Trophoblast cell (in vitro differentiated cells and primary cell): ENCODE measurements at regions not wholly inside any gene's neighbourhood (a gene's known extent, or its start where the extent isn't known, plus 50 kb on each side); places are given as distances from the start of the nearest gene placed in this dataset.

Experiments
- DNase-seq, 2 donors: peaks; one replicate each; pipeline ENCODE4 v3.0.0-alpha.2; 2016
- H2AFZ ChIP-seq: 2 replicates; pipeline ENCODE4 v1.6.1; 2013; ENCODE audit warnings: low read length, moderate library complexity, mild to moderate bottlenecking; ENCODE audit not compliant: insufficient read depth, poor library complexity
- H2AK5ac ChIP-seq: 2 replicates; pipeline ENCODE4 v1.6.1; 2013; ENCODE audit warnings: mild to moderate bottlenecking, low read length
- H2BK120ac ChIP-seq: 2 replicates; pipeline ENCODE4 v1.6.1; 2013; ENCODE audit warnings: low read length, mild to moderate bottlenecking, moderate library complexity; ENCODE audit not compliant: insufficient read depth, poor library complexity
- H2BK12ac ChIP-seq: 2 replicates; pipeline ENCODE4 v1.6.1; 2013; ENCODE audit warnings: mild to moderate bottlenecking, low read length, moderate library complexity
- H2BK5ac ChIP-seq: 2 replicates; pipeline ENCODE4 v1.6.1; 2013; ENCODE audit warnings: low read length, low read depth, moderate library complexity, mild to moderate bottlenecking; ENCODE audit not compliant: poor library complexity
- H3K14ac ChIP-seq: 2 replicates; pipeline ENCODE4 v1.6.1; 2013; ENCODE audit warnings: mild to moderate bottlenecking, low read length
- H3K18ac ChIP-seq: 2 replicates; pipeline ENCODE4 v1.6.1; 2013; ENCODE audit warnings: mild to moderate bottlenecking, low read length
- H3K23ac ChIP-seq: 2 replicates; pipeline ENCODE4 v1.6.1; 2013; ENCODE audit warnings: low read length
- H3K27ac ChIP-seq: 2 replicates; pipeline ENCODE4 v1.5.1; 2013; ENCODE audit warnings: low read depth, mild to moderate bottlenecking, inconsistent platforms, low read length, moderate library complexity
- H3K27me3 ChIP-seq: 2 replicates; pipeline ENCODE4 v1.6.1; 2013; ENCODE audit warnings: inconsistent platforms, mild to moderate bottlenecking, low read length, moderate library complexity; ENCODE audit not compliant: insufficient read depth
- H3K36me3 ChIP-seq, 2 experiments: 1 replicate in 1 of 2; 2 replicates in 1 of 2; pipeline ENCODE4 v1.6.1; 2013; ENCODE audit warnings: low read length in 2 of 2, mild to moderate bottlenecking in 2 of 2, moderate library complexity in 1 of 2; ENCODE audit not compliant: insufficient read depth in 2 of 2, control insufficient read depth in 1 of 2
- H3K4ac ChIP-seq: 2 replicates; pipeline ENCODE4 v1.6.1; 2013; ENCODE audit warnings: low read depth, mild to moderate bottlenecking, low read length, moderate library complexity
- H3K4me1 ChIP-seq, 2 experiments: 1 replicate in 1 of 2; 2 replicates in 1 of 2; pipeline ENCODE4 v1.6.1; 2013; ENCODE audit warnings: low read length in 2 of 2, mild to moderate bottlenecking in 2 of 2, moderate library complexity in 1 of 2; ENCODE audit not compliant: insufficient read depth in 2 of 2, control insufficient read depth in 1 of 2
- H3K4me2 ChIP-seq: 2 replicates; pipeline ENCODE4 v1.6.1; 2013; ENCODE audit warnings: inconsistent platforms, mild to moderate bottlenecking, low read length, moderate library complexity
- H3K4me3 ChIP-seq: 2 replicates; pipeline ENCODE4 v1.5.1; 2013; ENCODE audit warnings: mild to moderate bottlenecking, low read depth, low read length, inconsistent platforms
- H3K79me1 ChIP-seq: one replicate; pipeline ENCODE4 v1.6.1; 2013; ENCODE audit warnings: low read length
- H3K79me2 ChIP-seq: 2 replicates; pipeline ENCODE4 v1.6.1; 2013; ENCODE audit warnings: low read length, mild to moderate bottlenecking; ENCODE audit not compliant: control insufficient read depth, insufficient read depth, poor library complexity
- H3K9ac ChIP-seq: 2 replicates; pipeline ENCODE4 v1.6.1; 2013; ENCODE audit warnings: mild to moderate bottlenecking, low read length
- H3K9me3 ChIP-seq: 2 replicates; pipeline ENCODE4 v1.6.1; 2013; ENCODE audit warnings: low read depth, mild to moderate bottlenecking, control low read depth, inconsistent platforms, low read length; ENCODE audit not compliant: insufficient read depth
- H4K12ac ChIP-seq: 2 replicates; pipeline ENCODE4 v1.6.1; 2013; ENCODE audit warnings: low read depth, mild to moderate bottlenecking, low read length, moderate library complexity
- H4K8ac ChIP-seq: 2 replicates; pipeline ENCODE4 v1.6.1; 2013; ENCODE audit warnings: low read depth, mild to moderate bottlenecking, low read length, moderate library complexity
- H4K91ac ChIP-seq: one replicate; pipeline ENCODE4 v1.6.1; 2013; ENCODE audit warnings: low read depth, mild to moderate bottlenecking, low read length, moderate library complexity
- WGBS: extraction: QIAGEN DNeasy Blood & Tissue Kit; methylation state at CpG from one replicate; pipeline ENCODE4 v1.1.7; 2013; ENCODE audit warnings: missing lambda C conversion rate; ENCODE audit not compliant: insufficient read length, insufficient coverage; ENCODE audit errors: extremely low coverage; 5-methylcytosine and 5-hydroxymethylcytosine counted together

- Histone ChIP-seq H2BK120ac (no peak overlapping the region), H3K9me3 (no peaks in the 10 kb centered on the region), H3K36me3 (no peaks in the 10 kb centered on the region), H3K18ac (no peak overlapping the region), H3K27ac (no peak overlapping the region), H4K12ac (no peak overlapping the region), H3K4me1 (no peaks in the 10 kb centered on the region), H2AFZ (no peak overlapping the region), H3K4me2 (no peak overlapping the region), H3K79me2 (no peaks in the 10 kb centered on the region), H3K23ac (no peak overlapping the region), H4K8ac (no peak overlapping the region), H3K14ac (no peak overlapping the region), H3K4me3 (no peak overlapping the region), H3K4ac (no peak overlapping the region), H2BK5ac (no peak overlapping the region), H4K91ac (no peak overlapping the region), H3K9ac (no peak overlapping the region), H2AK5ac (no peak overlapping the region), H3K79me1 (no peaks in the 10 kb centered on the region), H3K27me3 (no peaks in the 10 kb centered on the region), H2BK12ac (no peak overlapping the region)
- WGBS = no CpG with 5 or more reads among the region's 4 CpGs
- DNase-seq = no peak
Measured at GRCh38 chr22:22358152-22358551, 113.6 kb downstream of the VPREB1 start.

DNA sequence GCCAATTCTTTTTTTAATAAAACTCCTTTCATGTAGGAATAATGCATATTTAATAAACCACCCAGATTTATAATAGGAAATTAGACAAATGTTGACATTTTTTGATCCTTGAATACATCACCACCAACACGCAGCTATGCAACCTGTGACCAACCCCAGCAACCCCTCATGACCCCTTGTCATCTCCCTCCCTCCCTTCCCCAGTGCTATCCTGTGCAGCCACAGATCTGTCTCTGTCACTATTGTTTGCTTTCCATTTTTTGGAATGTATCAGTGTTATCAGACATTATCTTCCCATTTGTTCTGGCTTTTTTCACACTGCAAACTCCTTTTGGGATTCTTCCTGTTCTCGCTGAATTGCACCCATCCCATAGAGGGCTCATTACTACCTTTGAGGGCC is 114.1 kb downstream of the VPREB1 start:
- H3K36me3 ChIP-seq = no peaks in the 10 kb centered on the region
- no peak overlapping the region for H2AFZ ChIP-seq
- no peak overlapping the region for H3K9ac ChIP-seq
- no peak overlapping the region for H2BK12ac ChIP-seq
- H3K23ac ChIP-seq = no peak overlapping the region
- H3K79me2 ChIP-seq = no peaks in the 10 kb centered on the region
- no CpG with 5 or more reads among the region's 2 CpGs for WGBS
- no peak overlapping the region for H2AK5ac ChIP-seq
- no peak overlapping the region for H2BK120ac ChIP-seq
- H3K4me1 ChIP-seq = no peaks in the 10 kb centered on the region
- H3K14ac ChIP-seq = no peak overlapping the region
- no peak overlapping the region for H4K91ac ChIP-seq
- H3K4me3 ChIP-seq = no peak overlapping the region
- DNase-seq = no peak
- H2BK5ac ChIP-seq = no peak overlapping the region
- no peak overlapping the region for H3K27ac ChIP-seq
- no peak overlapping the region for H3K4me2 ChIP-seq
- no peak overlapping the region for H3K4ac ChIP-seq
- H3K27me3 ChIP-seq = no peaks in the 10 kb centered on the region
- H3K79me1 ChIP-seq = no peaks in the 10 kb centered on the region
- no peaks in the 10 kb centered on the region for H3K9me3 ChIP-seq
- H3K18ac ChIP-seq = no peak overlapping the region
- H4K8ac ChIP-seq = no peak overlapping the region
- no peak overlapping the region for H4K12ac ChIP-seq

DNA sequence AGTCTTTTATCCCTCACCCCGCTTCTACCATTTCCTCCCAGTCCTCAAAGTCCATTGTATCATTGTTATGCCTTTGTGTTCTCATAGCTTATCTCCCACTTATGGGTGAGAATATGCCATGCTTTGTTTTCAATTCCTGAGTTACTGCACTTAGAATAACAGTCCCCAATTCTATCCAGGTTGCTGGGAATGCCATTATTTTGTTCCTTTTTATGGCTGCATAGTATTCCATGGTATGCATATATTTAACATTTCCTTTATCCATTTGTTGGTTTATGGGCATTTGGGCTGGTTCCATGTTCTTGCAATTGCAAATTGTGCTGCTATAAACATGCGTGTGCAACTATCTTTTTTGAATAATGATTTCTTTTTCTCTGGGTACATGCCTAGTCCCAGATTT is 114.9 kb downstream of the VPREB1 start:
- no peaks in the 10 kb centered on the region for H3K79me2 ChIP-seq
- no peaks in the 10 kb centered on the region for H3K9me3 ChIP-seq
- no peaks in the 10 kb centered on the region for H3K79me1 ChIP-seq
- no peak overlapping the region for H3K4me2 ChIP-seq
- no peak overlapping the region for H2BK12ac ChIP-seq
- no peak overlapping the region for H4K8ac ChIP-seq
- H3K36me3 ChIP-seq = no peaks in the 10 kb centered on the region
- H3K14ac ChIP-seq = no peak overlapping the region
- H2BK120ac ChIP-seq = no peak overlapping the region
- H2BK5ac ChIP-seq = no peak overlapping the region
- no CpG with 5 or more reads among the region's 2 CpGs for WGBS
- no peak overlapping the region for H4K12ac ChIP-seq
- no peak for DNase-seq
- H3K27ac ChIP-seq = no peak overlapping the region
- H3K4me1 ChIP-seq = no peaks in the 10 kb centered on the region
- H3K9ac ChIP-seq = no peak overlapping the region
- no peak overlapping the region for H3K23ac ChIP-seq
- H2AK5ac ChIP-seq = no peak overlapping the region
- H4K91ac ChIP-seq = no peak overlapping the region
- H2AFZ ChIP-seq = no peak overlapping the region
- H3K4ac ChIP-seq = no peak overlapping the region
- H3K4me3 ChIP-seq = no peak overlapping the region
- no peak overlapping the region for H3K18ac ChIP-seq
- H3K27me3 ChIP-seq = no peaks in the 10 kb centered on the region

DNA sequence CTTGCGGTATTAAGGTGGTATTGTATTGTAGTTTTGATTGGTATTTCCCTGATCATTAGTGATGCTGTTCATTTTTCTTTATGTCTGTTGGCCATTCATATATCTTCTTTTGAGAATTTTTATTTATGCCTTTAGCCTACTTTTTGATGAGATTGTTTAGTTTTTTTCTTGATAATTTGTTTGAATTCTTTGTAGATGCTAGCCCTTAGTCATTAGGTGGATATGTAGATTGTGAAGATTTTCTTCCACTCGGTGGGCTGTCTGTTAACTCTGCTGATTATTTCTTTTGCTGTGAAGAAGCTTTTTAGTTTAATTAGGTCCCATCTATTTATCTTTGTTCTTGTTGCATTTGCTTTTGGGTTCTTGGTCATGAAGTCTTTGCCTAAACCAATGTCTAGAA is 115.4 kb downstream of the VPREB1 start:
- no peak overlapping the region for H3K14ac ChIP-seq
- no peaks in the 10 kb centered on the region for H3K79me2 ChIP-seq
- no peaks in the 10 kb centered on the region for H3K79me1 ChIP-seq
- H3K18ac ChIP-seq = no peak overlapping the region
- H2BK12ac ChIP-seq = no peak overlapping the region
- no CpG with 5 or more reads among the region's 2 CpGs for WGBS
- no peak overlapping the region for H2AK5ac ChIP-seq
- H3K36me3 ChIP-seq = no peaks in the 10 kb centered on the region
- no peak for DNase-seq
- no peak overlapping the region for H3K23ac ChIP-seq
- H3K9ac ChIP-seq = no peak overlapping the region
- no peak overlapping the region for H2BK120ac ChIP-seq
- no peak overlapping the region for H3K4me3 ChIP-seq
- H3K4me1 ChIP-seq = no peaks in the 10 kb centered on the region
- H3K4me2 ChIP-seq = no peak overlapping the region
- no peak overlapping the region for H2AFZ ChIP-seq
- H3K27me3 ChIP-seq = no peaks in the 10 kb centered on the region
- no peak overlapping the region for H4K8ac ChIP-seq
- H2BK5ac ChIP-seq = no peak overlapping the region
- H4K91ac ChIP-seq = no peak overlapping the region
- H3K27ac ChIP-seq = no peak overlapping the region
- H4K12ac ChIP-seq = no peak overlapping the region
- H3K4ac ChIP-seq = no peak overlapping the region
- H3K9me3 ChIP-seq = no peaks in the 10 kb centered on the region

- H2AK5ac ChIP-seq = no peak overlapping the region
Measured at GRCh38 chr22:22362311-22362710, 117.7 kb downstream of the VPREB1 start.

More at GRCh38 chr22:22362311-22362710, 117.7 kb downstream of the VPREB1 start:
- H3K14ac ChIP-seq = no peak overlapping the region
- H3K18ac ChIP-seq = no peak overlapping the region
- no peak overlapping the region for H2BK5ac ChIP-seq
- H3K4me1 ChIP-seq = no peaks in the 10 kb centered on the region
- no peak overlapping the region for H4K8ac ChIP-seq
- no peaks in the 10 kb centered on the region for H3K79me2 ChIP-seq
- H2BK120ac ChIP-seq = no peak overlapping the region
- no peaks in the 10 kb centered on the region for H3K9me3 ChIP-seq
- H4K12ac ChIP-seq = no peak overlapping the region
- no peak overlapping the region for H3K9ac ChIP-seq
- no peak overlapping the region for H3K4ac ChIP-seq
- no peak overlapping the region for H3K4me2 ChIP-seq
- H3K36me3 ChIP-seq = no peaks in the 10 kb centered on the region
- no peak overlapping the region for H3K23ac ChIP-seq
- no peak overlapping the region for H4K91ac ChIP-seq
- H2AFZ ChIP-seq = no peak overlapping the region
- H3K4me3 ChIP-seq = no peak overlapping the region
- H3K27me3 ChIP-seq = no peaks in the 10 kb centered on the region
- H2BK12ac ChIP-seq = no peak overlapping the region
- no peak for DNase-seq
- H3K79me1 ChIP-seq = no peaks in the 10 kb centered on the region
- H3K27ac ChIP-seq = no peak overlapping the region
